H9 (cell line): ENCODE measurements at regions not wholly inside any gene's neighbourhood (a gene's known extent, or its start where the extent isn't known, plus 50 kb on each side); places are given as distances from the start of the nearest gene placed in this dataset.

Source experiments
- DNase-seq: peaks from one replicate; pipeline ENCODE4 v3.0.0-alpha.2; 2017
- H2AFZ ChIP-seq: one replicate; pipeline ENCODE4 v1.6.1; 2013; ENCODE audit warnings: mild to moderate bottlenecking, low read length, control low read depth, moderate library complexity
- H2AK5ac ChIP-seq: 2 replicates; pipeline ENCODE4 v1.6.1; 2013; ENCODE audit warnings: low read length, control low read depth, mixed read lengths; ENCODE audit not compliant: insufficient read length
- H2BK120ac ChIP-seq: one replicate; pipeline ENCODE4 v1.6.1; 2013; ENCODE audit warnings: low read depth, mild to moderate bottlenecking, low read length, control low read depth, inconsistent platforms; ENCODE audit not compliant: poor library complexity, severe bottlenecking
- H2BK12ac ChIP-seq: 2 replicates; pipeline ENCODE4 v1.6.1; 2013; ENCODE audit warnings: low read length, control low read depth, mixed read lengths, low read depth; ENCODE audit not compliant: insufficient read length
- H2BK15ac ChIP-seq: 2 replicates; pipeline ENCODE4 v1.6.1; 2013; ENCODE audit warnings: low read depth, low read length, control low read depth
- H2BK20ac ChIP-seq: one replicate; pipeline ENCODE4 v1.6.1; 2013; ENCODE audit warnings: low read depth, mild to moderate bottlenecking, low read length, control low read depth, inconsistent platforms; ENCODE audit not compliant: poor library complexity, severe bottlenecking
- H2BK5ac ChIP-seq: 2 replicates; pipeline ENCODE4 v1.6.1; 2013; ENCODE audit warnings: low read length, control low read depth, mixed read lengths; ENCODE audit not compliant: insufficient read length
- H3K14ac ChIP-seq: 2 replicates; pipeline ENCODE4 v1.6.1; 2013; ENCODE audit warnings: low read length, control low read depth; ENCODE audit not compliant: insufficient read depth
- H3K18ac ChIP-seq: 2 replicates; pipeline ENCODE4 v1.6.1; 2013; ENCODE audit warnings: low read depth, mild to moderate bottlenecking, mixed read lengths, low read length, control low read depth; ENCODE audit not compliant: insufficient read length
- H3K23ac ChIP-seq: 2 replicates; pipeline ENCODE4 v1.6.1; 2013; ENCODE audit warnings: low read length, control low read depth, mixed read lengths, low read depth; ENCODE audit not compliant: insufficient read length
- H3K23me2 ChIP-seq: 2 replicates; pipeline ENCODE4 v1.6.1; 2013; ENCODE audit warnings: low read depth, mild to moderate bottlenecking, mixed read lengths, low read length, control low read depth; ENCODE audit not compliant: insufficient read length, poor library complexity, severe bottlenecking
- H3K27ac ChIP-seq: 2 replicates; pipeline ENCODE4 v1.5.1; 2013; ENCODE audit warnings: low read length, control low read depth, mixed read lengths, low read depth; ENCODE audit not compliant: insufficient read length
- H3K27me3 ChIP-seq: 2 replicates; pipeline ENCODE4 v1.6.1; 2013; ENCODE audit warnings: low read length, control low read depth, inconsistent platforms; ENCODE audit not compliant: insufficient read depth
- H3K4ac ChIP-seq: 2 replicates; pipeline ENCODE4 v1.6.1; 2013; ENCODE audit warnings: low read depth, mild to moderate bottlenecking, control low read depth, inconsistent platforms, low read length, moderate library complexity
- H3K4me1 ChIP-seq: 2 replicates; pipeline ENCODE4 v1.6.1; 2013; ENCODE audit warnings: low read length, control low read depth, inconsistent platforms; ENCODE audit not compliant: insufficient read depth
- H3K4me2 ChIP-seq: 2 replicates; pipeline ENCODE4 v1.6.1; 2013; ENCODE audit warnings: low read length, control low read depth, mixed read lengths; ENCODE audit not compliant: insufficient read length, insufficient read depth
- H3K56ac ChIP-seq: 2 replicates; pipeline ENCODE4 v1.6.1; 2013; ENCODE audit warnings: low read depth, mild to moderate bottlenecking, mixed read lengths, low read length, control low read depth; ENCODE audit not compliant: insufficient read length
- H3K79me1 ChIP-seq: 2 replicates; pipeline ENCODE4 v1.6.1; 2013; ENCODE audit warnings: low read depth, mild to moderate bottlenecking, moderate library complexity, low read length, control low read depth, inconsistent platforms; ENCODE audit not compliant: insufficient read depth, poor library complexity, severe bottlenecking
- H3K79me2 ChIP-seq: 2 replicates; pipeline ENCODE4 v1.6.1; 2013; ENCODE audit warnings: low read length, control low read depth, inconsistent platforms; ENCODE audit not compliant: insufficient read depth
- H3K9ac ChIP-seq: 2 replicates; pipeline ENCODE4 v1.6.1; 2013; ENCODE audit warnings: low read length, control low read depth, mixed read lengths; ENCODE audit not compliant: insufficient read length; ENCODE audit errors: extremely low read depth
- H3K9me3 ChIP-seq: one replicate; pipeline ENCODE4 v1.6.1; 2013; ENCODE audit warnings: low read depth, low read length, inconsistent platforms; ENCODE audit not compliant: control insufficient read depth
- H3T11ph ChIP-seq: one replicate; pipeline ENCODE4 v1.6.1; 2013; ENCODE audit warnings: mild to moderate bottlenecking, low read length, control low read depth, inconsistent platforms
- H4K20me1 ChIP-seq: one replicate; pipeline ENCODE4 v1.6.1; 2013; ENCODE audit not compliant: control insufficient read depth, insufficient read length, insufficient read depth
- H4K5ac ChIP-seq: 2 replicates; pipeline ENCODE4 v1.6.1; 2013; ENCODE audit warnings: low read depth, mild to moderate bottlenecking, mixed read lengths, low read length, control low read depth; ENCODE audit not compliant: insufficient read length
- H4K8ac ChIP-seq: replicated peaks from 2 replicates; pipeline ENCODE4 v1.6.1; 2013; ENCODE audit warnings: low read length, control low read depth, mixed read lengths, low read depth; ENCODE audit not compliant: insufficient read length
- H4K91ac ChIP-seq: 2 replicates; pipeline ENCODE4 v1.6.1; 2013; ENCODE audit warnings: low read depth, mild to moderate bottlenecking, moderate library complexity, mixed read lengths, low read length, control low read depth; ENCODE audit not compliant: insufficient read length
- H3K27ac Mint-ChIP-seq, 3 experiments: 2 replicates in 2 of 3; 3 replicates in 1 of 3; pipeline ENCODE4 v1.8.0; 2020 to 2021; ENCODE audit warnings: mixed read lengths in 3 of 3, mild to moderate bottlenecking in 1 of 3, moderate library complexity in 1 of 3
- H3K27me3 Mint-ChIP-seq: 2 replicates; pipeline ENCODE4 v1.8.0; 2021; ENCODE audit warnings: low read depth, mild to moderate bottlenecking, moderate library complexity, mixed read lengths
- H3K36me3 Mint-ChIP-seq, 3 experiments: 2 replicates in 2 of 3; 3 replicates in 1 of 3; pipeline ENCODE4 v1.8.0; 2020 to 2021; ENCODE audit warnings: low read depth in 3 of 3, mixed read lengths in 3 of 3; ENCODE audit not compliant: insufficient read depth in 1 of 3
- H3K4me1 Mint-ChIP-seq, 2 experiments: 2 replicates each; pipeline ENCODE4 v1.8.0; 2020; ENCODE audit warnings: mixed read lengths in 2 of 2
- H3K4me3 Mint-ChIP-seq, 2 experiments: 2 replicates in 1 of 2; 3 replicates in 1 of 2; pipeline ENCODE4 v1.8.0; 2020 to 2021; ENCODE audit warnings: mild to moderate bottlenecking in 2 of 2, mixed read lengths in 2 of 2, moderate library complexity in 1 of 2
- H3K9me3 Mint-ChIP-seq, 2 experiments: 2 replicates in 1 of 2; 3 replicates in 1 of 2; pipeline ENCODE4 v1.8.0; 2020; ENCODE audit warnings: mild to moderate bottlenecking in 2 of 2, mixed read lengths in 2 of 2, moderate library complexity in 1 of 2
- WGBS: extraction: QIAGEN DNeasy Blood & Tissue Kit; methylation state at CpG from one replicate; pipeline ENCODE4 v1.1.7; 2013; ENCODE audit warnings: missing lambda C conversion rate, low lambda C conversion rate, mixed read lengths; ENCODE audit not compliant: insufficient read length; ENCODE audit errors: extremely low coverage; 5-methylcytosine and 5-hydroxymethylcytosine counted together
- TF ChIP-seq, protein P1 (sequence below): fragments of 200-600 bp; sonication (generic); conservative IDR thresholded peaks from 3 replicates; pipeline ENCODE4 v1.8.0; 2021; ENCODE audit warnings: antibody characterized with exemption, mild to moderate bottlenecking

- H3K23ac ChIP-seq = no peak overlapping the region
- no peak overlapping the region for H3K4ac ChIP-seq
- H3K4me1 Mint-ChIP-seq = no peaks in the 10 kb centered on the region
These were observed 250.7 kb downstream of the CRPPA start for GRCh38 chr7:16170671-16171070.

More at GRCh38 chr7:16170671-16171070, 250.7 kb downstream of the CRPPA start:
- H2BK15ac ChIP-seq = no peak overlapping the region
- no peaks in the 10 kb centered on the region for H4K20me1 ChIP-seq
- no peak overlapping the region for H4K5ac ChIP-seq
- no peaks in the 10 kb centered on the region for H3K79me2 ChIP-seq
- Mint-ChIP-seq H3K27ac (no peak overlapping the region), H3K4me3 (no peak overlapping the region), H3K36me3 (peaks cover 3 to 12% (median 4%) of the 10 kb centered on the region in 3 experiments; a peak in 4 of 7 replicates), H3K9me3 (peaks cover 9 to 18% of the 10 kb centered on the region in 2 experiments; a peak in 2 of 5 replicates), H3K27me3 (no peaks in the 10 kb centered on the region)
- no peak overlapping the region for H2BK20ac ChIP-seq
- no peak overlapping the region for H2AK5ac ChIP-seq
- no peak overlapping the region for H2BK120ac ChIP-seq
- no peak overlapping the region for H3K9ac ChIP-seq
- no peak overlapping the region for H4K91ac ChIP-seq
- TF ChIP-seq, protein P1, sequence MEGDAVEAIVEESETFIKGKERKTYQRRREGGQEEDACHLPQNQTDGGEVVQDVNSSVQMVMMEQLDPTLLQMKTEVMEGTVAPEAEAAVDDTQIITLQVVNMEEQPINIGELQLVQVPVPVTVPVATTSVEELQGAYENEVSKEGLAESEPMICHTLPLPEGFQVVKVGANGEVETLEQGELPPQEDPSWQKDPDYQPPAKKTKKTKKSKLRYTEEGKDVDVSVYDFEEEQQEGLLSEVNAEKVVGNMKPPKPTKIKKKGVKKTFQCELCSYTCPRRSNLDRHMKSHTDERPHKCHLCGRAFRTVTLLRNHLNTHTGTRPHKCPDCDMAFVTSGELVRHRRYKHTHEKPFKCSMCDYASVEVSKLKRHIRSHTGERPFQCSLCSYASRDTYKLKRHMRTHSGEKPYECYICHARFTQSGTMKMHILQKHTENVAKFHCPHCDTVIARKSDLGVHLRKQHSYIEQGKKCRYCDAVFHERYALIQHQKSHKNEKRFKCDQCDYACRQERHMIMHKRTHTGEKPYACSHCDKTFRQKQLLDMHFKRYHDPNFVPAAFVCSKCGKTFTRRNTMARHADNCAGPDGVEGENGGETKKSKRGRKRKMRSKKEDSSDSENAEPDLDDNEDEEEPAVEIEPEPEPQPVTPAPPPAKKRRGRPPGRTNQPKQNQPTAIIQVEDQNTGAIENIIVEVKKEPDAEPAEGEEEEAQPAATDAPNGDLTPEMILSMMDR = no peak
- H3K23me2 ChIP-seq = no peaks in the 10 kb centered on the region
- H3K9me3 ChIP-seq = no peaks in the 10 kb centered on the region
- no peaks in the 10 kb centered on the region for H3K79me1 ChIP-seq
- no peak overlapping the region for H2BK12ac ChIP-seq
- H3K56ac ChIP-seq = no peak overlapping the region
- no peak overlapping the region for H3T11ph ChIP-seq
- no peak overlapping the region for H4K8ac ChIP-seq
- no peaks in the 10 kb centered on the region for H3K4me1 ChIP-seq
- no CpG with 5 or more reads among the region's 18 CpGs for WGBS
- H3K14ac ChIP-seq = no peak overlapping the region
- no peak for DNase-seq
- H3K18ac ChIP-seq = no peak overlapping the region
- no peak overlapping the region for H2AFZ ChIP-seq
- no peaks in the 10 kb centered on the region for H3K27me3 ChIP-seq
- no peak overlapping the region for H3K4me2 ChIP-seq
- H3K27ac ChIP-seq = no peak overlapping the region
- no peak overlapping the region for H2BK5ac ChIP-seq
